ENCODE measurements at regions not wholly inside any gene's neighbourhood (a gene's known extent, or its start where the extent isn't known, plus 50 kb on each side); places are given as distances from the start of the nearest gene placed in this dataset.

DNA sequence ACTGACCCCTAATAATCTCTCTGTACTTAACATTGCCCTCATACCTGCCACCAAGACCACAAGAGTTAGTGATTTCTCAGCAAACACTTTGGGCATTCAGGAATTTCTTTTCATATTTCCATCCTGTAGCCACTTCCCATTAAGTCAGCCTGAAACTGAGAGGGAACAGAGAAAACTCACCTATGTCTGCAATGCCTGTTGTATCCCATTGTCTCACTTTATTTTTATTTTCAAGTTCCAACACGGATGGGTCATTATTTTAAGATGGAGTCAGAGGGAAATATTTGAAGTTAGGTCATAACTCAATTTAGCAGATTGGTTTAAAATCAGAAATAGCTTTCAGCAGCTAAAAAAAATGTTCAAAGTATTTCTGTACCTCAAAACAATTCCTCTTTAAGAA lies 937.8 kb upstream of the CHORDC1 start:
- no peak for ATAC-seq
- Histone ChIP-seq H3K27ac (ENCODE audit: low read length) (no peak overlapping the region), H3K4me1 (ENCODE audit: control insufficient read depth, insufficient read depth, low read length) (no peaks in the 10 kb centered on the region; the same call in 1 of the 2 replicates), H3K9me3 (ENCODE audit: control insufficient read depth, insufficient read depth, low read depth, low read length) (no peaks in the 10 kb centered on the region), H3K27me3 (ENCODE audit: control insufficient read depth, insufficient read depth, low read length) (no peaks in the 10 kb centered on the region), H3K36me3 (ENCODE audit: control insufficient read depth, insufficient read depth, low read length) (no peaks in the 10 kb centered on the region), H3K4me3 (ENCODE audit: low read depth in 2 of 2, low read length in 2 of 2) (no peak overlapping the region)
- intact Hi-C loops (cut with micrococcal nuclease; ENCODE audit: unreplicated experiment), result no loop called here
- in situ Hi-C loops (cut with HindIII; ENCODE audit: low pct_unique_long_range_greater_than_20kb, low sequenced_read_pairs), result no loop called here
- no peak for DNase-seq (ENCODE audit: low read depth, low spot score)
- no TSS peak for BruUV-seq (replicated peaks)
- CTCF ChIA-PET, result no interaction called here
- TF ChIP-seq REST (IDR thresholded peaks at IDR 0.05; ENCODE audit: insufficient read depth in 1 of 2, low read depth in 2 of 2, low read length in 1 of 2) (no peak), SIN3A (IDR thresholded peaks at IDR 0.05; ENCODE audit: borderline replicate concordance, insufficient read depth, low read depth, low read length) (no peak), CTCF (IDR thresholded peaks at IDR 0.05) (no peak), POLR2AphosphoS5 (IDR thresholded peaks at IDR 0.05; ENCODE audit: low read depth, low read length) (no peak), TCF7L2 (IDR thresholded peaks at IDR 0.05; ENCODE audit: low read depth, low read length) (no peak)
- POLR2A ChIA-PET, result no interaction called here

DNA sequence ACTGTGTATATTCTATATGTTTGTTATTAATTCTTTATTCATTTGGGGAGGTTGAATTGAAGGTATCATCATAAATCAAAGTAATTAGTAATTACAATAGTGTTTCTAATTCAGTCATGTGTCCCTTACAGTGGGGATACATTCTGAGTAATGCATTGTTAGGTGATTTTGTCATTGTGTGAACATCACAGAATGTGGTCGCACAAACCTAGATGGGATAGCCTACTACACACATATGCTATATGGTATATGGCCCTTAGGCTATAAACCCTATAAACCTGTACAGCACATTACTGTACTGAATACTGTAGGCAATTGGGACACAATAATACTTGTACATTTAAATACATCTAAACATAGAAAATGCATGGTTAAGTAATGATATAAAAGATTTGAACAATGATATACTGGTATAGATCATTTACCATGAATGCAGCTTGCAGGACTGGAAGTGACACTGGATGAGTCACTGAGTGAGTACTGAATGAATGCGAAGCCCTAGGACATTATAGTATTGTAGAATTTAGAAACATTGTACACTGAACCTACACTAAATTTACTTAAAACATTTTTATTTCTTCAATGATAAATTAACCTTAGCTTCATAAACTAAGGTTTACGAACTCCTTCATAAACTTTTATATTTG lies 936.2 kb upstream of the CHORDC1 start:
- BruUV-seq (replicated peaks), result no TSS peak
- DNase-seq (ENCODE audit: low read depth, low spot score) (no peak), ATAC-seq (no peak)
- no peaks in the 10 kb centered on the region for H3K27me3 ChIP-seq (ENCODE audit: control insufficient read depth, insufficient read depth, low read length)
- H3K4me3 ChIP-seq (ENCODE audit: low read depth in 2 of 2, low read length in 2 of 2), result no peak overlapping the region
- POLR2A ChIA-PET, result no interaction called here
- no peak overlapping the region for H3K27ac ChIP-seq (ENCODE audit: low read length)
- TF ChIP-seq SIN3A (IDR thresholded peaks at IDR 0.05; ENCODE audit: borderline replicate concordance, insufficient read depth, low read depth, low read length), result no peak
- TF ChIP-seq REST (IDR thresholded peaks at IDR 0.05; ENCODE audit: insufficient read depth in 1 of 2, low read depth in 2 of 2, low read length in 1 of 2), result no peak
- no peak for TF ChIP-seq POLR2AphosphoS5 (IDR thresholded peaks at IDR 0.05; ENCODE audit: low read depth, low read length)
- no peak for TF ChIP-seq CTCF (IDR thresholded peaks at IDR 0.05)
- no peak for TF ChIP-seq TCF7L2 (IDR thresholded peaks at IDR 0.05; ENCODE audit: low read depth, low read length)
- H3K36me3 ChIP-seq (ENCODE audit: control insufficient read depth, insufficient read depth, low read length), result no peaks in the 10 kb centered on the region
- H3K4me1 ChIP-seq (ENCODE audit: control insufficient read depth, insufficient read depth, low read length), result no peaks in the 10 kb centered on the region; the same call in 1 of the 2 replicates
- intact Hi-C loops (cut with micrococcal nuclease; ENCODE audit: unreplicated experiment) (no loop called here), in situ Hi-C loops (cut with HindIII; ENCODE audit: low pct_unique_long_range_greater_than_20kb, low sequenced_read_pairs) (no loop called here)
- CTCF ChIA-PET, result no interaction called here
- H3K9me3 ChIP-seq (ENCODE audit: control insufficient read depth, insufficient read depth, low read depth, low read length), result no peaks in the 10 kb centered on the region
